ENCODE measurements at regions not wholly inside any gene's neighbourhood (a gene's known extent, or its start where the extent isn't known, plus 50 kb on each side); places are given as distances from the start of the nearest gene placed in this dataset.

DNA sequence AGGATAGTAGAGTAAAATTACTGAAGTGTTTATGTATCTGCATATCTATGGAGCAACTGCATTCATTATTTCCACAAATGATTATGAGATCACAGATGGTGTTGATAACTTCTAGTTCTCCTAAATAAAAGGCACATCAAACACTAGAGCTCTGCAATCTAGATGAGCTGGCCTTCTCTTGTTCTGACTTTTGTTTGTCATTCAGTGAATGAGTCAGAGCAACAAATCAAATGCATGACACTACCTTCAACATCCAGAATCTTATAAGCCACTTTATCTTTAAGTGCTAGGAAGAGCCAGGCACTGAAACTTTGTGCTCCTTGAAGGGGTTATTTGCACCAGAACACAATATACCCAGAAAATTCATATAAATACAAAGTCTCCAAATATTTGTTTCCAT lies 456.0 kb downstream of the PCDH17 start:
- Histone ChIP-seq H3K4me1 (ENCODE audit: insufficient read depth, low read length) (no peaks in the 10 kb centered on the region), H3K4me2 (ENCODE audit: low read length) (no peak overlapping the region), H3K4me3 (ENCODE audit: insufficient read depth, low read depth, low read length) (no peak overlapping the region), H3K9ac (ENCODE audit: low read length) (no peak overlapping the region), H3K9me3 (ENCODE audit: insufficient read depth, low read depth, low read length) (no peaks in the 10 kb centered on the region), H2AFZ (ENCODE audit: low read depth, low read length) (no peak overlapping the region), H3K36me3 (ENCODE audit: insufficient read depth, low read length) (no peaks in the 10 kb centered on the region), H3K27ac (ENCODE audit: low read depth, low read length) (no peak overlapping the region), H3K79me2 (ENCODE audit: insufficient read depth, low read length) (no peaks in the 10 kb centered on the region), H4K20me1 (ENCODE audit: insufficient read depth, low read length) (no peaks in the 10 kb centered on the region), H3K27me3 (ENCODE audit: insufficient read depth, low read length) (no peaks in the 10 kb centered on the region)
- Mint-ChIP-seq H3K4me1 (ENCODE audit: low read depth, unreplicated experiment) (peaks cover 14% of the 10 kb centered on the region), H3K9me3 (ENCODE audit: unreplicated experiment) (no peaks in the 10 kb centered on the region), H3K36me3 (ENCODE audit: low read depth, unreplicated experiment) (no peaks in the 10 kb centered on the region), H3K27ac (ENCODE audit: unreplicated experiment) (no peak overlapping the region), H3K27me3 (ENCODE audit: low read depth, unreplicated experiment) (peaks cover 2% of the 10 kb centered on the region), H3K4me3 (ENCODE audit: unreplicated experiment) (no peak overlapping the region)
- TF ChIP-seq EZH2 (IDR thresholded peaks at IDR 0.05; ENCODE audit: insufficient read depth, low read length): no peak
- TF ChIP-seq, protein P1, sequence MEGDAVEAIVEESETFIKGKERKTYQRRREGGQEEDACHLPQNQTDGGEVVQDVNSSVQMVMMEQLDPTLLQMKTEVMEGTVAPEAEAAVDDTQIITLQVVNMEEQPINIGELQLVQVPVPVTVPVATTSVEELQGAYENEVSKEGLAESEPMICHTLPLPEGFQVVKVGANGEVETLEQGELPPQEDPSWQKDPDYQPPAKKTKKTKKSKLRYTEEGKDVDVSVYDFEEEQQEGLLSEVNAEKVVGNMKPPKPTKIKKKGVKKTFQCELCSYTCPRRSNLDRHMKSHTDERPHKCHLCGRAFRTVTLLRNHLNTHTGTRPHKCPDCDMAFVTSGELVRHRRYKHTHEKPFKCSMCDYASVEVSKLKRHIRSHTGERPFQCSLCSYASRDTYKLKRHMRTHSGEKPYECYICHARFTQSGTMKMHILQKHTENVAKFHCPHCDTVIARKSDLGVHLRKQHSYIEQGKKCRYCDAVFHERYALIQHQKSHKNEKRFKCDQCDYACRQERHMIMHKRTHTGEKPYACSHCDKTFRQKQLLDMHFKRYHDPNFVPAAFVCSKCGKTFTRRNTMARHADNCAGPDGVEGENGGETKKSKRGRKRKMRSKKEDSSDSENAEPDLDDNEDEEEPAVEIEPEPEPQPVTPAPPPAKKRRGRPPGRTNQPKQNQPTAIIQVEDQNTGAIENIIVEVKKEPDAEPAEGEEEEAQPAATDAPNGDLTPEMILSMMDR (IDR thresholded peaks at IDR 0.05; ENCODE audit: insufficient read depth, low read depth, low read length): no peak
- DNase-seq (ENCODE audit: low read depth): no peak
- no peak for FAIRE-seq

- Histone ChIP-seq H3K4me3 (ENCODE audit: insufficient read depth, low read depth, low read length) (no peak overlapping the region), H2AFZ (ENCODE audit: low read depth, low read length) (no peak overlapping the region), H4K20me1 (ENCODE audit: insufficient read depth, low read length) (no peaks in the 10 kb centered on the region), H3K9me3 (ENCODE audit: insufficient read depth, low read depth, low read length) (no peaks in the 10 kb centered on the region), H3K36me3 (ENCODE audit: insufficient read depth, low read length) (no peaks in the 10 kb centered on the region), H3K9ac (ENCODE audit: low read length) (no peak overlapping the region), H3K79me2 (ENCODE audit: insufficient read depth, low read length) (no peaks in the 10 kb centered on the region), H3K27ac (ENCODE audit: low read depth, low read length) (no peak overlapping the region), H3K4me2 (ENCODE audit: low read length) (no peak overlapping the region), H3K4me1 (ENCODE audit: insufficient read depth, low read length) (no peaks in the 10 kb centered on the region), H3K27me3 (ENCODE audit: insufficient read depth, low read length) (no peaks in the 10 kb centered on the region)
- H3K4me3 Mint-ChIP-seq (ENCODE audit: unreplicated experiment): no peak overlapping the region
- H3K4me1 Mint-ChIP-seq (ENCODE audit: low read depth, unreplicated experiment): no peaks in the 10 kb centered on the region
- FAIRE-seq (no peak), DNase-seq (ENCODE audit: low read depth) (peak; percentile 4)
- no peak overlapping the region for H3K27ac Mint-ChIP-seq (ENCODE audit: unreplicated experiment)
- no peaks in the 10 kb centered on the region for H3K36me3 Mint-ChIP-seq (ENCODE audit: low read depth, unreplicated experiment)
- TF ChIP-seq, protein P1 (IDR thresholded peaks at IDR 0.05; ENCODE audit: insufficient read depth, low read depth, low read length): no peak
- TF ChIP-seq EZH2 (IDR thresholded peaks at IDR 0.05; ENCODE audit: insufficient read depth, low read length): no peak
- H3K9me3 Mint-ChIP-seq (ENCODE audit: unreplicated experiment): no peaks in the 10 kb centered on the region
- H3K27me3 Mint-ChIP-seq (ENCODE audit: low read depth, unreplicated experiment): peaks cover 8% of the 10 kb centered on the region
Measured at GRCh38 chr13:58093394-58093793, 461.9 kb downstream of the PCDH17 start.

DNA sequence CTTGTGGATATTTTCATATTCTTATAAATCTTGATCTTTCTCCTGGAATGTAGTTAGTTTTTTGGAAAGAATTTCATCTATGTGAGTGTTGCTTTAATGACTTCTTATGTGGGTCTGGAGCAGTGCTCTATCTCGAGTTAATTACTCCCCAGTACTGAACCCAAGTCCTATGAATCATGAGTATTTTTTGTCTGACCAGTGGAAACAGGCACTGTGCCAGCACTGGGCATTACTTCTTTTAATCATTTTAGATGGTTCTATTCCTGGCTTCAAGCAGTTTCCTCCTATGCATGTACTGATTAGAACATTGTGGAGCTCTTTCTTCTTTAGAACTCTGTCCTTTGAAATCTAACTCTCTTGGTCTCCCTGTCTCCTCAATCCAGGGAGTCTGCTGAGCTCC lies 466.3 kb downstream of the PCDH17 start:
- Histone ChIP-seq H3K4me2 (ENCODE audit: low read length) (no peak overlapping the region), H3K4me1 (ENCODE audit: insufficient read depth, low read length) (no peaks in the 10 kb centered on the region), H3K27ac (ENCODE audit: low read depth, low read length) (no peak overlapping the region), H3K9ac (ENCODE audit: low read length) (no peak overlapping the region), H3K4me3 (ENCODE audit: insufficient read depth, low read depth, low read length) (no peak overlapping the region), H4K20me1 (ENCODE audit: insufficient read depth, low read length) (no peaks in the 10 kb centered on the region), H2AFZ (ENCODE audit: low read depth, low read length) (no peak overlapping the region), H3K36me3 (ENCODE audit: insufficient read depth, low read length) (no peaks in the 10 kb centered on the region), H3K9me3 (ENCODE audit: insufficient read depth, low read depth, low read length) (no peaks in the 10 kb centered on the region), H3K27me3 (ENCODE audit: insufficient read depth, low read length) (no peaks in the 10 kb centered on the region), H3K79me2 (ENCODE audit: insufficient read depth, low read length) (no peaks in the 10 kb centered on the region)
- H3K4me1 Mint-ChIP-seq (ENCODE audit: low read depth, unreplicated experiment): no peaks in the 10 kb centered on the region
- H3K27ac Mint-ChIP-seq (ENCODE audit: unreplicated experiment): no peak overlapping the region
- H3K36me3 Mint-ChIP-seq (ENCODE audit: low read depth, unreplicated experiment): no peaks in the 10 kb centered on the region
- FAIRE-seq: no peak
- no peaks in the 10 kb centered on the region for H3K9me3 Mint-ChIP-seq (ENCODE audit: unreplicated experiment)
- no peak overlapping the region for H3K4me3 Mint-ChIP-seq (ENCODE audit: unreplicated experiment)
- peak; percentile 78 for DNase-seq (ENCODE audit: low read depth)
- peaks cover 5% of the 10 kb centered on the region for H3K27me3 Mint-ChIP-seq (ENCODE audit: low read depth, unreplicated experiment)
- TF ChIP-seq, protein P1 (IDR thresholded peaks at IDR 0.05; ENCODE audit: insufficient read depth, low read depth, low read length): no peak
- TF ChIP-seq EZH2 (IDR thresholded peaks at IDR 0.05; ENCODE audit: insufficient read depth, low read length): no peak
